Chondrocyte (in vitro differentiated cells): ENCODE measurements at regions not wholly inside any gene's neighbourhood (a gene's known extent, or its start where the extent isn't known, plus 50 kb on each side); places are given as distances from the start of the nearest gene placed in this dataset.

Experiments used
- DNase-seq: peaks from one replicate; pipeline ENCODE4 v3.0.0; 2021; ENCODE audit warnings: mixed read lengths, low spot score
- H3K27ac Mint-ChIP-seq: one replicate; pipeline ENCODE4 v1.8.0; 2021; ENCODE audit warnings: mild to moderate bottlenecking, moderate library complexity, mixed read lengths; ENCODE audit not compliant: unreplicated experiment
- H3K27me3 Mint-ChIP-seq: 2 replicates; pipeline ENCODE4 v1.8.0; 2021; ENCODE audit warnings: low read depth, mixed read lengths
- H3K36me3 Mint-ChIP-seq: 2 replicates; pipeline ENCODE4 v1.8.0; 2021; ENCODE audit warnings: low read depth, mixed read lengths
- H3K4me1 Mint-ChIP-seq: 2 replicates; pipeline ENCODE4 v1.8.0; 2021; ENCODE audit warnings: low read depth, mild to moderate bottlenecking, mixed read lengths
- H3K4me3 Mint-ChIP-seq: one replicate; pipeline ENCODE4 v1.8.0; 2021; ENCODE audit warnings: mild to moderate bottlenecking, moderate library complexity, mixed read lengths; ENCODE audit not compliant: unreplicated experiment
- H3K9me3 Mint-ChIP-seq: 2 replicates; pipeline ENCODE4 v1.8.0; 2021; ENCODE audit warnings: low read depth, mixed read lengths
- CTCF ChIP-seq: fragments of 200-600 bp; sonication (generic); IDR thresholded peaks from 2 replicates; pipeline ENCODE4 v1.5.0; 2021; ENCODE audit warnings: antibody characterized with exemption, mild to moderate bottlenecking, moderate library complexity

GRCh38 chr3:6222069-6222468 lies 638.8 kb upstream of the GRM7 start:
- Mint-ChIP-seq H3K36me3 (no peaks in the 10 kb centered on the region), H3K9me3 (peaks cover 20% of the 10 kb centered on the region), H3K4me3 (no peak overlapping the region), H3K4me1 (no peaks in the 10 kb centered on the region), H3K27me3 (no peaks in the 10 kb centered on the region), H3K27ac (no peak overlapping the region)
- no peak for TF ChIP-seq CTCF
- DNase-seq, result no peak

- Mint-ChIP-seq H3K27me3 (no peaks in the 10 kb centered on the region), H3K27ac (no peak overlapping the region), H3K9me3 (peaks cover 15% of the 10 kb centered on the region), H3K4me3 (no peak overlapping the region), H3K36me3 (no peaks in the 10 kb centered on the region), H3K4me1 (no peaks in the 10 kb centered on the region)
- TF ChIP-seq CTCF, result no peak
- no peak for DNase-seq
Measured at GRCh38 chr3:6223572-6223971, 637.3 kb upstream of the GRM7 start.

GRCh38 chr3:6228958-6229683 lies 631.8 kb upstream of the GRM7 start:
- TF ChIP-seq CTCF, result no peak
- Mint-ChIP-seq H3K4me3 (no peak overlapping the region), H3K9me3 (peaks cover 20% of the 10 kb centered on the region), H3K4me1 (no peaks in the 10 kb centered on the region), H3K36me3 (no peaks in the 10 kb centered on the region), H3K27me3 (no peaks in the 10 kb centered on the region), H3K27ac (no peak overlapping the region)
- no peak for DNase-seq

GRCh38 chr3:6229778-6230410 lies 631.0 kb upstream of the GRM7 start:
- no peaks in the 10 kb centered on the region for H3K4me1 Mint-ChIP-seq
- no peaks in the 10 kb centered on the region for H3K36me3 Mint-ChIP-seq
- TF ChIP-seq CTCF, result no peak
- H3K27ac Mint-ChIP-seq, result no peak overlapping the region
- no peaks in the 10 kb centered on the region for H3K27me3 Mint-ChIP-seq
- no peak overlapping the region for H3K4me3 Mint-ChIP-seq
- no peak for DNase-seq
- peaks cover 22% of the 10 kb centered on the region for H3K9me3 Mint-ChIP-seq

- no peak overlapping the region for H3K4me3 Mint-ChIP-seq
- peaks cover 6% of the 10 kb centered on the region for H3K9me3 Mint-ChIP-seq
- H3K36me3 Mint-ChIP-seq, result no peaks in the 10 kb centered on the region
- H3K27ac Mint-ChIP-seq, result no peak overlapping the region
- TF ChIP-seq CTCF, result no peak
- DNase-seq, result no peak
- H3K4me1 Mint-ChIP-seq, result no peaks in the 10 kb centered on the region
- H3K27me3 Mint-ChIP-seq, result no peaks in the 10 kb centered on the region
Measured at GRCh38 chr3:6242104-6242503, 618.8 kb upstream of the GRM7 start.
